IMR-90 (cell line): ENCODE measurements at regions not wholly inside any gene's neighbourhood (a gene's known extent, or its start where the extent isn't known, plus 50 kb on each side); places are given as distances from the start of the nearest gene placed in this dataset.

ENCODE experiments used
- ATAC-seq: fragments of 200-7000 bp; cut with Tn5 transposase; 2 replicates; pipeline ENCODE4 v1.9.1; 2020; ENCODE audit warnings: low read depth, mild to moderate bottlenecking, moderate library complexity
- BruUV-seq: library from RNA; stranded (reverse); fragments of 400-500 nt; replicated peaks from 2 replicates; lab custom pipeline; 2021; lab: Mats Ljungman, UMichigan
- CTCF ChIA-PET: fragments of 300-600 bp; formaldehyde crosslinking; extraction: SDS; loops from one replicate; lab custom pipeline; 2021; ENCODE audit warnings: antibody characterized with exemption; lab: Yijun Ruan, JAX
- POLR2A ChIA-PET: fragments of 300-600 bp; sonication (Branson Sonifier 250); formaldehyde crosslinking; loops from one replicate; lab custom pipeline; 2022; ENCODE audit warnings: antibody characterized with exemption; ENCODE audit not compliant: unreplicated experiment; lab: Charles Lee
- DNase-seq: peaks from one replicate; pipeline ENCODE4 v3.0.0; 2013
- H2AFZ ChIP-seq: replicated peaks from 2 replicates; pipeline ENCODE3; 2013; ENCODE audit warnings: low read length, mild to moderate bottlenecking; ENCODE audit not compliant: poor library complexity
- H2AK5ac ChIP-seq: 2 replicates; pipeline ENCODE4 v1.6.1; 2013; ENCODE audit warnings: low read depth, low read length, inconsistent platforms
- H2AK9ac ChIP-seq: replicated peaks from 2 replicates; pipeline ENCODE3; 2013; ENCODE audit warnings: mild to moderate bottlenecking, low read depth, low read length, moderate library complexity; ENCODE audit not compliant: poor library complexity
- H2BK120ac ChIP-seq: 2 replicates; pipeline ENCODE4 v1.6.1; 2013; ENCODE audit warnings: low read depth, low read length, inconsistent platforms
- H2BK15ac ChIP-seq: 3 replicates; pipeline ENCODE4 v1.6.1; 2013; ENCODE audit warnings: low read depth, low read length, inconsistent platforms
- H2BK20ac ChIP-seq: 2 replicates; pipeline ENCODE4 v1.6.1; 2013; ENCODE audit warnings: low read depth, mild to moderate bottlenecking, inconsistent platforms, low read length, moderate library complexity
- H2BK5ac ChIP-seq: 2 replicates; pipeline ENCODE4 v1.6.1; 2013; ENCODE audit warnings: mild to moderate bottlenecking, low read depth, low read length, inconsistent platforms; ENCODE audit not compliant: poor library complexity, severe bottlenecking
- H3K14ac ChIP-seq: replicated peaks from 2 replicates; pipeline ENCODE4 v1.6.1; 2013; ENCODE audit warnings: low read depth, low read length, inconsistent platforms
- H3K18ac ChIP-seq: 2 replicates; pipeline ENCODE4 v1.6.1; 2013; ENCODE audit warnings: low read depth, low read length, control low read depth
- H3K23ac ChIP-seq: 2 replicates; pipeline ENCODE4 v1.6.1; 2013; ENCODE audit warnings: low read depth, low read length, inconsistent platforms
- H3K27ac ChIP-seq: 2 replicates; pipeline ENCODE4 v1.5.1; 2013; ENCODE audit warnings: mild to moderate bottlenecking, control low read depth, low read length; ENCODE audit not compliant: insufficient read depth
- H3K27me3 ChIP-seq: 2 replicates; pipeline ENCODE4 v1.6.1; 2013; ENCODE audit warnings: low read length; ENCODE audit not compliant: control insufficient read depth, insufficient read depth
- H3K36me3 ChIP-seq: 2 replicates; pipeline ENCODE4 v1.6.1; 2013; ENCODE audit warnings: low read length, mixed read lengths; ENCODE audit not compliant: control insufficient read depth, insufficient read depth
- H3K4ac ChIP-seq: 2 replicates; pipeline ENCODE4 v1.6.1; 2013; ENCODE audit warnings: low read depth, low read length, inconsistent platforms
- H3K4me1 ChIP-seq: 2 replicates; pipeline ENCODE4 v1.6.1; 2013; ENCODE audit warnings: low read length, mixed read lengths; ENCODE audit not compliant: control insufficient read depth, insufficient read depth
- H3K4me2 ChIP-seq: 2 replicates; pipeline ENCODE4 v1.6.1; 2013; ENCODE audit warnings: low read depth, mild to moderate bottlenecking, control low read depth, low read length, moderate library complexity
- H3K4me3 ChIP-seq: 2 replicates; pipeline ENCODE4 v1.5.1; 2013; ENCODE audit warnings: low read depth, mild to moderate bottlenecking, control low read depth, low read length, moderate library complexity; ENCODE audit not compliant: insufficient read depth
- H3K56ac ChIP-seq: 2 replicates; pipeline ENCODE4 v1.6.1; 2013; ENCODE audit warnings: low read length, inconsistent platforms; ENCODE audit not compliant: insufficient read depth; ENCODE audit errors: extremely low read depth
- H3K79me1 ChIP-seq, 2 experiments: 2 replicates each; pipeline ENCODE4 v1.6.1; 2013; ENCODE audit warnings: low read length in 2 of 2, inconsistent platforms in 1 of 2, low read depth in 1 of 2
- H3K9ac ChIP-seq: 2 replicates; pipeline ENCODE4 v1.6.1; 2013; ENCODE audit warnings: low read depth, low read length, control low read depth
- H3K9me1 ChIP-seq: 2 replicates; pipeline ENCODE4 v1.6.1; 2013; ENCODE audit warnings: low read length, inconsistent platforms; ENCODE audit not compliant: insufficient read depth
- H3K9me3 ChIP-seq: 2 replicates; pipeline ENCODE4 v1.6.1; 2013; ENCODE audit warnings: low read length; ENCODE audit not compliant: control insufficient read depth, insufficient read depth
- H4K20me1 ChIP-seq: 2 replicates; pipeline ENCODE4 v1.6.1; 2013; ENCODE audit warnings: low read length, inconsistent platforms; ENCODE audit not compliant: insufficient read depth
- H4K5ac ChIP-seq: 2 replicates; pipeline ENCODE4 v1.6.1; 2013; ENCODE audit warnings: mild to moderate bottlenecking, low read depth, low read length, control low read depth
- H4K8ac ChIP-seq, 2 experiments: 2 replicates each; pipeline ENCODE4 v1.6.1; 2013; ENCODE audit warnings: low read depth in 2 of 2, low read length in 2 of 2, control low read depth in 1 of 2, inconsistent platforms in 1 of 2
- H4K91ac ChIP-seq: 2 replicates; pipeline ENCODE4 v1.6.1; 2013; ENCODE audit warnings: low read depth, low read length, inconsistent platforms; ENCODE audit not compliant: insufficient read depth
- BHLHE40 ChIP-seq: fragments of 150-350 bp; IDR thresholded peaks from 2 replicates; pipeline ENCODE4 v1.6.1; 2016; ENCODE audit warnings: mild to moderate bottlenecking, low read depth, low read length
- CEBPB ChIP-seq: IDR thresholded peaks from 2 replicates; pipeline ENCODE4 v1.6.1; 2012; ENCODE audit warnings: low read depth, low read length, improper control_type of control experiment
- FOS ChIP-seq: fragments of 150-350 bp; IDR thresholded peaks from 2 replicates; pipeline ENCODE4 v1.6.1; 2016; ENCODE audit warnings: low read depth, low read length
- MAFK ChIP-seq: IDR thresholded peaks from 2 replicates; pipeline ENCODE4 v1.6.1; 2012; ENCODE audit warnings: low read depth, low read length, improper control_type of control experiment
- MAZ ChIP-seq: IDR thresholded peaks from 2 replicates; pipeline ENCODE4 v1.6.1; 2012; ENCODE audit warnings: low read depth, mild to moderate bottlenecking, low read length, improper control_type of control experiment, moderate library complexity, borderline replicate concordance
- MXI1 ChIP-seq: IDR thresholded peaks from 2 replicates; pipeline ENCODE4 v1.6.1; 2012; ENCODE audit warnings: low read depth, mild to moderate bottlenecking, low read length, moderate library complexity, borderline replicate concordance
- RAD21 ChIP-seq: IDR thresholded peaks from 2 replicates; pipeline ENCODE4 v1.6.1; 2012; ENCODE audit warnings: low read length, improper control_type of control experiment
- RCOR1 ChIP-seq: IDR thresholded peaks from 2 replicates; pipeline ENCODE4 v1.6.1; 2012; ENCODE audit warnings: mild to moderate bottlenecking, low read length, improper control_type of control experiment; ENCODE audit not compliant: insufficient replicate concordance
- whole genome bisulfite sequencing, 2 experiments: methylation state at CpG; one replicate each; pipeline versions ENCODE4 v1.1.5 to v1.1.7; 2013; ENCODE audit warnings: missing lambda C conversion rate in 2 of 2; ENCODE audit not compliant: insufficient read length in 1 of 2; ENCODE audit errors: extremely low coverage in 2 of 2; 5-methylcytosine and 5-hydroxymethylcytosine counted together
- dilution Hi-C: fragments of 300-500 bp; cut with HindIII; formaldehyde crosslinking; loops from one replicate; pipeline ENCODE4 v1.14.3; 2018; ENCODE audit warnings: low sequenced_read_pairs; ENCODE audit not compliant: unreplicated experiment
- in situ Hi-C: fragments of 300-500 bp; cut with MboI; formaldehyde crosslinking; loops from 3 replicates; pipeline ENCODE4 v1.14.3; 2019; ENCODE audit warnings: low sequenced_read_pairs, inconsistent platforms, mixed read lengths
- intact Hi-C: fragments of 100-400 bp; cut with micrococcal nuclease; formaldehyde crosslinking; loops from 2 replicates; pipeline ENCODE4 v1.10.0; 2022
- TF ChIP-seq, protein P1 (sequence below): fragments of 150-350 bp; IDR thresholded peaks from 2 replicates; pipeline ENCODE4 v1.6.1; 2017; ENCODE audit warnings: mild to moderate bottlenecking, antibody characterized with exemption, low read length, low read depth
- TF ChIP-seq, protein P2 (sequence below): fragments of 150-350 bp; IDR thresholded peaks from 2 replicates; pipeline ENCODE4 v1.6.1; 2016; ENCODE audit warnings: low read depth, mild to moderate bottlenecking, low read length, moderate library complexity, borderline replicate concordance

DNA sequence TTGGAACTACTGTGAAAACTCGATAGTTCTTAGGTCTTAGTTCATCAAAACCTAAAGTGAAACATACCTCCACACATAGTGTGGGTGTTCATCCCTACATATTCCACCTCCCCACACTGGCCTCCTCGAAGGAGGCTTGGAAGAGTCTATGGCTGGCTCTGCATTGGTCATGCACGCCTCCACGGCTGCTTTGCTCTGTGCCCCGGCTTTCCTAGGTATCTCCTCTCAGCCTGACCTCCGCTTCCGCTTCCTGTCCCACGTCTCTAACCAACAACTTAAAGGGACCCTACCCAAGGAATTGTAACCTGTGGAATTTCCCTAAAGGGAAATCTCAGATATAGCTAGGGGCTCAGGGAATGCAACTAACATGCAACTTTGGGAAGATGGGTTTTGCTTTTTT, 79.7 kb upstream of the MBNL2 start:
- Histone ChIP-seq H3K23ac (peak overlapping the region; percentile 28; the same call in 1 of the 2 replicates), H3K4me1 (peaks cover 13% of the 10 kb centered on the region), H2BK15ac (peak overlapping the region; percentile 69; the same call in 2 of the 3 replicates), H3K36me3 (no peaks in the 10 kb centered on the region), H3K18ac (peak overlapping the region; percentile 91; the same call in 1 of the 2 replicates), H3K79me1 (no peaks in the 10 kb centered on the region), H2AK9ac (no peak overlapping the region), H3K4me2 (peak overlapping the region; percentile 68; the same call in 1 of the 2 replicates), H2AK5ac (0 out of 2 replicates have a peak overlapping the region, but pooled peaks have one; percentile 20), H2BK20ac (peak overlapping the region; percentile 60), H4K20me1 (no peaks in the 10 kb centered on the region), H3K27ac (peak overlapping the region; percentile 38; the same call in 1 of the 2 replicates), H3K27me3 (no peaks in the 10 kb centered on the region), H3K9ac (no peak overlapping the region; the same call in 1 of the 2 replicates), H3K56ac (no peak overlapping the region; the same call in 1 of the 2 replicates), H2BK5ac (peak overlapping the region; percentile 20), H3K4me3 (peak overlapping the region; percentile 6; the same call in 1 of the 2 replicates), H2BK120ac (peak overlapping the region; percentile 75), H3K9me3 (no peaks in the 10 kb centered on the region), H3K14ac (peak overlapping the region; percentile 20; the same call in 1 of the 2 replicates), H2AFZ (peak overlapping the region; percentile 35), H4K5ac (peak overlapping the region; percentile 0), H4K8ac (peak overlapping the region in 1 of 2 experiments; percentile 78; a peak in 2 of 4 replicates), H3K4ac (peak overlapping the region; percentile 67), H3K9me1 (peaks cover 12% of the 10 kb centered on the region), H4K91ac (peak overlapping the region; percentile 64)
- no TSS peak for BruUV-seq
- POLR2A ChIA-PET = interaction anchor here (1.0 kb wide), 1 partner anchor 79 kb away, joined by 4 read pairs; the partner anchor contains the start of gene MBNL2
- dilution Hi-C loops (no loop called here), in situ Hi-C loops (no loop called here), intact Hi-C loops (no loop called here)
- ATAC-seq = no peak
- no peak for DNase-seq
- CTCF ChIA-PET = interaction anchor here (1.1 to 1.3 kb wide), 2 partner anchors 19 to 32 kb away, joined by 4 read pairs; no protein-coding TSS in a partner anchor
- whole genome bisulfite sequencing, 2 experiments = no CpG with 5 or more reads among the region's 8 CpGs
- TF ChIP-seq CEBPB (no peak), MXI1 (no peak), FOS (no peak), BHLHE40 (no peak), MAZ (no peak), RCOR1 (no peak), RAD21 (no peak), MAFK (no peak)
- TF ChIP-seq, protein P1, sequence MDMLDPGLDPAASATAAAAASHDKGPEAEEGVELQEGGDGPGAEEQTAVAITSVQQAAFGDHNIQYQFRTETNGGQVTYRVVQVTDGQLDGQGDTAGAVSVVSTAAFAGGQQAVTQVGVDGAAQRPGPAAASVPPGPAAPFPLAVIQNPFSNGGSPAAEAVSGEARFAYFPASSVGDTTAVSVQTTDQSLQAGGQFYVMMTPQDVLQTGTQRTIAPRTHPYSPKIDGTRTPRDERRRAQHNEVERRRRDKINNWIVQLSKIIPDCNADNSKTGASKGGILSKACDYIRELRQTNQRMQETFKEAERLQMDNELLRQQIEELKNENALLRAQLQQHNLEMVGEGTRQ = no peak
- TF ChIP-seq, protein P2, sequence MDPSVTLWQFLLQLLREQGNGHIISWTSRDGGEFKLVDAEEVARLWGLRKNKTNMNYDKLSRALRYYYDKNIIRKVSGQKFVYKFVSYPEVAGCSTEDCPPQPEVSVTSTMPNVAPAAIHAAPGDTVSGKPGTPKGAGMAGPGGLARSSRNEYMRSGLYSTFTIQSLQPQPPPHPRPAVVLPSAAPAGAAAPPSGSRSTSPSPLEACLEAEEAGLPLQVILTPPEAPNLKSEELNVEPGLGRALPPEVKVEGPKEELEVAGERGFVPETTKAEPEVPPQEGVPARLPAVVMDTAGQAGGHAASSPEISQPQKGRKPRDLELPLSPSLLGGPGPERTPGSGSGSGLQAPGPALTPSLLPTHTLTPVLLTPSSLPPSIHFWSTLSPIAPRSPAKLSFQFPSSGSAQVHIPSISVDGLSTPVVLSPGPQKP = no peak
